Activated CD8-positive, alpha-beta memory T cell treated with anti-CD3 and anti-CD28 coated beads, Interleukin-2, amount 50 U/mL, for 24 hours (primary cell): ENCODE measurements at regions not wholly inside any gene's neighbourhood (a gene's known extent, or its start where the extent isn't known, plus 50 kb on each side); places are given as distances from the start of the nearest gene placed in this dataset.
"Not testable (repeated sequence)": the region's sequence is repeated elsewhere in the genome, so short reads cannot be mapped to it uniquely, and the experiment has no call there.

Experiments used
- DNase-seq: peaks from one replicate; pipeline ENCODE4 v3.0.0-alpha.2; 2020; ENCODE audit errors: extremely low read depth

DNA sequence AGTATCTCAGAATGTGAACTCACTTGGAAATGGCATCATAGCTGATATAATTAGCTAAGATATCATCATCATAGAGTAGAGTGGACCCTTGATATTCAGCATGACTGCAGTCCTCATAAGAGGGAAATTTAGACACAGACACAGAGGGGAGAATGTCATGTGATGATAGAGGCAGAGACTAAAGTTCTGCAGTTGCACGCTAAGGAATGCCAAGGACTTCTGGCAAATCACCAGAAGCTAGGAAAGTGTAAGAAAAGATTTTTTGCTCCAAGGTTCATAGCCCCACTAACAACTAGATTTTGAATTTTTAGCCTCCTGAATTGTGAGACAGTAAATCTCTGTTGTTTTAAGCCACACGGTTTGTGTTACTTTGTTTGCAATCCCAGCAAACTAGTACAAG, 612.6 kb upstream of the ST8SIA4 start:
- no peak for DNase-seq

DNA sequence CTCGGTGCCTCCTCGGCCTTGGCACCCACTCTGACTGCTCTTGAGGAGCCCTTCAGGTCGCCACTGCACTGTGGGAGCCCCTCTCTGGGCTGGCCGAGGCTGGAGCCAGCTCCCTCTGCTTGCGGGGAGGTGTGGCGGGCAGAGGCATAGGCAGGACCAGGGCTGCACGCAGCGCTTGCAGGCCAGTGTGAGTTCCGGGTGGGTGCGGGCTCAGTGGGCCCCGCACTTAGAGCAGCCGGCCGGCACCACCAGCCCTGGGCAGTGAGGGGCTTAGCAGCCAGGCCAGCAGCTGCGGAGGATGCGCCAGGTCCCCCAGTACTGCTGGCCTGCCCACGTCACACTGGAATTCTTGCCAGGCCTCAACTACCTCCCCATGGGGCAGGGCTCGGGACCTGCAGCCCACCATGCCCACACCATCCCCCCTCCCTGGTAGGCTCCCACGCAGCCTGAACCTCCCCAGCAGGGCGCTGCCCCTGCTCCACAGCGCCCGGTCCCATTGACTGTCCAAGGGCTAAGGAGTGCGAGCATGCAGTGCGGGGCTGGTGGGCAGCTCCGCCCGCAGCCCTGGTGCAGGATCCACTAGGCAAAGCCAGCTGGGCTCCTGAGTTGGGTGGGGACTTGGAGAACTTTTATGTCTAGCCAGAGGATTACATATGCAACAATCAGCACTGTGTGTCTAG, 602.9 kb upstream of the ST8SIA4 start:
- DNase-seq: no peak

DNA sequence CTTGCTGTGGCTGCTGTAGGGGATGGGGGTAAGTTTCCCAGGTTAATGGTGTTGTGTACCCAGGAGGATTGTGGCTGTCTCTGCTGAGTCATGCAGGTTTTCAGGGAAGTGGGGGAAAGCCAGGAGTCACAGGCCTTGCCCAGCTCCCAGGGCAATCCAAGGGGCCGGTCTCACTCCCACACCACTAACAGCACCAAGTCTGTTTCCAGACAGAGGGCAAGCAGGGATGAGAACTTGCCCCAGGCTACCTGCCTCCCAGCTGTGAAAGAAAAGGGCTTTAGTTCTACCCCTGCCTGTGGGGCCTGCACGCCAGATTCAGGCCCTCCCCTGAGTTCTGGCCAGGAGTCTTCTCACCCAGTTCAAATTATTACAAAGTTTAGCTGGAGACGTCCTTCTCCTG, 579.8 kb upstream of the ST8SIA4 start:
- no peak for DNase-seq

DNA sequence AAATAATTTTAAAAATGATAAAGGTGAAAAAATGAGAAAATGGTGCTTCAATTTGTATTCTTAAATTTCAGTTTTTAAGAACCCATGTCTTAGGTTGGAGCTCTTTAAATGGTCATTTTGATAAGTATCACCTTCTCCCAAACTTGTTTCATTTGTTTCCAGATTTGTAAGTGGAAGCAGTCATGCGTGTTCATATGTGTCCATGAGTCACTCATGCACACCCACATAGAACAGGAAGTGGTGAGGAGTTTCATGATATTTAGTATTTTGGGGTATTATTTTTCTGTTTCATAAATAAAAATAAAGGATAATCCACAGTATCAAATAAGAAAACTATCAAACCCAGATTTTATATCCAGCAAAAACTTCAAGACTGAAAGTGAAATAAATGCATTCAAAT, 570.4 kb upstream of the ST8SIA4 start:
- DNase-seq: no peak

DNA sequence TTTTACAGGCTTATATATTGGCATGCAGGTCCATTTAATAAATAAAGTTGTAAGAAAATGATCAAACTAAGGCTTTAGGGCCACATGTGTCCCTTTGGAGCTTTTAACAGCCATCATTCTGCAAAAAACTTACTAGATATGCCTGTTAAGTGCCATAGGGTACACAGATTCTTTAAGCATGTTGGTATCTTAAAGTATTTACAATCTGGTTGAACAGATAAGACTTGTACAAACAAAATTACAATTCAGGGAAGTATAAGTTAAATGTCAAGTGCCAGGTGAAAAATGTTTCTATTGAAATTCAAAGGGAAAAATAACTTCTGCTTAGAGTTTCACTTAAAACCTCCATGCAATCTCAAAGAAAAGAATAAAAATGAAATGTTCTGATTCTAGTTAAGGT, 558.4 kb upstream of the ST8SIA4 start:
- no peak for DNase-seq

DNA sequence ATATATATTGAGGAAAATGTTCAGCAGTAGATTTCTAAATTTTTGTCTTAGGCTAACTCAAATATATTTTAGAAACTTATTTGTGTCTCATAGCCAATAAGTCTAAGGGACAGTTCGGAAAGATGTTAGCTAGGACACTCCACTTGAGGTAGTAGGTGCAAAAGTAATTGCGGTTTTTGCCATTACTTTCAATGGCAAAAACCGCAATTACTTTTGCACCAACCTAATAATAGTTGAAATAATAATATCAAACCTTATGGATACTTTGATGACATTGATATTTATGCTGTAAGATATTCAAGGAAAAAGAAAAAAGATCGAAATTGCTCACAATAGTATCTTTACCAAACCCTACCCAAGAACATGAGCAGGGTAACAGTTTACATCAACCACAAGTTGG, 555.5 kb upstream of the ST8SIA4 start:
- DNase-seq: no peak

DNA sequence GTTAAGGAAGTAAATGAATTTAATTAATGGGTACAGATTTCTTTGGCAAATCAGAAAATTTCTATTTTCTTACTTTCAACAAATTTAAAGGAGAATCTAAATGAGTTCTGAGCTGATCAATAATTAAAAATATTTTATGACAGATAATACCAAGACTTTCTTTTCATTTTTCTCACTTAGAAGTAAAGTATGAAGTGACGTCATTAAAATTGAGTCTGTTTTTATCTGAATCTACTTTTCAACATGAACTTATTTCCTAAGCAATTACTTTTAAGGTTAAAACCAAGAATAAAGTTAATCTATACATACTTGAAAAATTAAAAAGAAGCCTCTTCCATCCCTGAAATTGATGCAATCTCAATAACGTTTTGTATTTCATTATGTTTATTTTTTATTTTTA, 552.8 kb upstream of the ST8SIA4 start:
- DNase-seq: no peak

DNA sequence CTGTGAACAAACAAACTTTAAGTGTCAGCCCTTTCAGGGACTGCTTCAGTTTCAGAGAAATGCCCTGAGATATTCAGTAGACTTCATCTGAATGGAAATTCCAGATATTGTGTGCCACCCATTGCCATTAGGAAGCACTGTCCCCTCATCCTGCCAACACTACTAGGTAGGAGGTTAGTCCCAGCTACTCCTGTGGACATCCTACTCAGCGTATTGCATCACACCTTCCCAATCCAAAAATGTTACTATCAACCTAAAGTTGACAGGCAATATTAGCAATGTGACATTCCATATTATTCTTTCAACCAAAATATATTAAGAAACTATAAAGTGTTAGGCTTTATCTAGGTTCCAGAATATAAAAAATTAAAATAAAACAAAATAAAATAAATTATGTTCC, 552.0 kb upstream of the ST8SIA4 start:
- DNase-seq: no peak

DNA sequence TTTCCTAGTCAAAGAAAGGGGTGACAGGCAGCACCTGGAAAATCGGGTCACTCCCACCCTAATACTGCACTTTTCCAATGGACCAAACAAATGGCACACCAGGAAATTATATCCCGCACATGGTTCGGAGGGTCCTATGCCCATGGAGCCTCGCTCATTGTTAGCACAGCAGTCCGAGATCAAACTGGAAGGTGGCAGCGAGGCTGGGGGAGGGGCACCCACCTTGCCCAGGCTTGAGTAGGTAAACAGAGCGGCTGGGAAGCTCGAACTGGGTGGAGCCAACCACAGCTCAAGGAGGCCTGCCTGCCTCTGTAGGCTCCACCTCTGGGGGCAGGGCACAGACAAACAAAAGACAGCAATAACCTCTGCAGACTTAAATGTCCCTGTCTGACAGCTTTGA, 539.2 kb upstream of the ST8SIA4 start:
- DNase-seq: not testable (repeated sequence)

DNA sequence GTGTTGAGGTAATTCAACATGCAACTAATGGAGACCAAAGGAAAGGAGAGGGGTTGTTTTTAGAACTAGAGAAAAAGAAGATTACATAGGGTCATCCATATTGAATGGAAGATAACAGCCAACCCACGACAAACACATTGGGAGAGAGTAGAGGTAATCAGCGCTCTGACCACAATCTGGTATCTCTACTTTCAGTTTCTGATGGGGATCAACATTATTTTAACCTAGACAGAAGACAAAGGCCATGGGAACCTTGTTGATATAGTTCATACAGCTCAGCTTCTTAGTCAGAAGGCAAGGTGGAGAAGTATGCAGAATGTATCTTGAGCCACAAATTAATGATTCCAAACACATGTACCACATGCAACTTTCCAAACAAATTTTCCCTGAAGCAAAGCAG, 537.1 kb upstream of the ST8SIA4 start:
- DNase-seq: no peak

DNA sequence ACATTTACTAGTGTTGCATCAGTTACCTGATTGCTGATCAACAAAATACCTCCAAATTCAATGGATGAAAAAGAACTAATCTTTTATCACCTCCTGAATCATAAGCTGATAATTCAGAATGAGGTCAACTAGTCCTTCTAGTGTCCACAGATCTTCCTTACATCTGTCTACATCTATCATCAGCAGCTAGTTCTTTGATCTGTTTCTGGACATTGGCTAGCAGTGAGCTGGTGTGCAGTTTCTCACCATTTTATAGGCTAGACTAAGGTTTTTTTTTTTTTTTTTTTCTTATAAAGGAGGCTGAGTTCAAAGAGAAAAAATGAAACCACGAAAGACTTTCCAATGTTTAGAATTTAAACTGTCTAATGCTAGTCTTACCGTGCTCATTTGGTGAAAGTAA, 534.3 kb upstream of the ST8SIA4 start:
- no peak for DNase-seq

DNA sequence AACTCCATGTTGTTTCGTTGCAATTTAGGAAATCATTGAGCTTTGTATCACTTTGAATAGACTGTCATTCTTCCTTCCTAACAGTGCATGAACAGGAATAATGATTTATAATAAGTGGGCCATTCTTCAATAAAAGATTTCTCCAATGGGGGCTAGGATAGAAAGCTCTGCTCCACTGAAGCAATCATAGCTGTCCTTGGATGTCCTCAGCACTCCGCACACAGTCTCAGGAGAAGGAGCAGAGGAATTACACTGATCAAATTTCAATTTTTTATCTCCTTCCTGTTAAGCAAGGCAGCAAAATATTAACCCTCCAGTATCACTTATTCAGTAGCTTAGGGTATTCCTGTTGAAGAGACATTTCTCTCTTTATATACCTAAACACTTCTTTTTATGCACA, 532.7 kb upstream of the ST8SIA4 start:
- DNase-seq: no peak

DNA sequence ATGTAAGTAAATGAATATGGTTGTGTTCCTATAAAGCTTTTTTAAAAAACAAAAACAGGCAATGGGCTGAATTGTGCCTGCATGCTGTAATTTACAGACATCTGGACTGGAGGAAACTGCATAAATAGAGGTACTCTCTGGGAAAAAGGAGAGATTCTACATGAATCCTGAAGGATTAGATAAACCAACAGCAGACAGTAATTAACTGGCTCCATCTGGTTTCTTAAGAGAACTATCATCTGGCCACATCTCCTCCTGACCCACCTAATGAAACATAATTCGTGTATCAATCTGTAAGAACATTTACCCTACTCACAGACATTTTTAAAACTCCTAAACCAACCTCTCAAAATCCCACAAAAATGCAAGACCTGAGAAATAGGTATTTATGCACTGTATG, 528.1 kb upstream of the ST8SIA4 start:
- DNase-seq: no peak

DNA sequence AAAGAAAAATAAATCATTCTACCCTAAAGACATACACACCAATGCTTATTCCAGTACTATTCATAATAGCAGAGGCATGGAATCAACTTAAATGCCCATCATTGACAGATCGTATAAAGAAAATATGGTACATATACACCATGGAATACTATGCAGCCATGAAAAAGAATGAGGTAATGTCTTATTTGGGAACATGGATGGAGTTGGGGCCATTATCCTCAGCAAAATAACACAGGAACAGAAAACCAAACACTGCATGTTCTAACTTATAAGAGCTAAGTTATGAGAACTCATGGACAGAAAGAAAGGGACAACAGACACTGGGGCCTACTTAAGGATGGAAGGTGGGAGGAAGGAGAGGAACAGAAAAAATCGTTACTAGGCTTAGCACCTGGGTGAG, 527.5 kb upstream of the ST8SIA4 start:
- no peak for DNase-seq

DNA sequence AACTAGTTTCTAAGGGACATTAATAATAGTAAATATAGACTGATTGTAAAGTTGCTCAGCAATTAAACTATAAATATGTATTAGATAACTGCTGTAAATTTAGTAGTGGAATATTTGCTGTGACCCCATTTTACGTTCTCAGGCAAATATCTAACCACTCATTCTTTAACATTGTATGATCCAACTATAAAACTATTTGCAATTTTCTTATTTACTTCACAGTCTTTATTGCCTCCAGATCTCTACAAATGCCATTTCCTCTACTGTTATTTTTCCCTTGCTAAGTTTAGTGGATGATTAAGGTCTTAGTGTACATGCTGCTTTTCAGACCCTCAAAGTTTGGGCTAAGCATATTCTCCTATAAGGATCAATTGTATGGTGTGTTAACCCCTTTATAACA, 526.2 kb upstream of the ST8SIA4 start:
- no peak for DNase-seq

DNA sequence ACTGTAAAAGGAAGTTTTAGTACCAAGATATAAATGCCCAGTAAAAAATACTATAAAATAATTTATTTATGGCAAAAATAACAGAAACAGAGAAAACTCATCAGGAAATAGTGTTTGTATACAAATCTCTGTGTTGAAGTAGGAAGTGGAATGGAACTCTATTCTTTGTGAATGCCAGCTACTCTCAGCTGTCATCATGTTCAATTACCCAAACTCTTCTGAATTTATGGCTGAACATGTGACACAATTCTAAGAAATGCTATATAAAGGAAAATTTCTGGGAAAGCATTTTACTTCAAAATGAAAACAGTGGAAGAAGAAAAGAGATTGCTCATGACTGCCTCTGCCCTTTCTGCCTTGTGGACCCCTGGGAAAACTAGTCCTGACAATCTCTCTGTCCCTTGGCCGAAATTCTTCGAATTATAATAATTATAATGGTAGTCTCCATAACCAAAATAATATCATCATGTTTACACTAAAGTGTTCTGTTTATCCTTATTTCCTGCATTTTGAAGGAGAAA, 522.3 kb upstream of the ST8SIA4 start:
- DNase-seq: no peak

DNA sequence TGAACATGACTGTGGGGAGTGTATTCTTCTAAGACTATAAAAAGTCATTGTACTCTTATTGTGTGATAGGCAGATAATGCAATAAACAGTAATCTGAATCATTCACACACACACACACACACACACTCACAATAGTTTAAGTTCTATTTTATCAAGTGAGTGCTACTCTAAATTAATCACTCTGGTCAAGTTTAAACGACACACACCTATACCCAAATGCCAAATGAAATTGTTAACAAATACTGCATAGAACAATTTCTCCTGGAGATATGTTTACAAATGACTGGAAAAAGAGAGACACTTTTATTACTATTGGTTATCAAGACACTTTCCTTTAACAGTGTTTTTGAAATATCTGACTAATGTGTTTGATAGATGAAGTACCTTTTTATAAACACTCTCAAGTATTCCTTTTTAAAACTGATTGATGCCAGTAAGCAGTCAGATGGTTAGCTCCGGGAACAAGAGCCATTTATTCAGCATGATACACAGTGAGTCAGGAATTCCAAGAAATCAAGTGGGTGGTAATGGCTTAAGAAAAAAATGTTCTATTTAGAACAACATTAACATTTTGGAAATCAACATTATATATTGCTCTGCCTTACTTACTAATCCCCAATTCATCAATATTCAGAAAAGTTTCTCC, 521.6 kb upstream of the ST8SIA4 start:
- no peak for DNase-seq

DNA sequence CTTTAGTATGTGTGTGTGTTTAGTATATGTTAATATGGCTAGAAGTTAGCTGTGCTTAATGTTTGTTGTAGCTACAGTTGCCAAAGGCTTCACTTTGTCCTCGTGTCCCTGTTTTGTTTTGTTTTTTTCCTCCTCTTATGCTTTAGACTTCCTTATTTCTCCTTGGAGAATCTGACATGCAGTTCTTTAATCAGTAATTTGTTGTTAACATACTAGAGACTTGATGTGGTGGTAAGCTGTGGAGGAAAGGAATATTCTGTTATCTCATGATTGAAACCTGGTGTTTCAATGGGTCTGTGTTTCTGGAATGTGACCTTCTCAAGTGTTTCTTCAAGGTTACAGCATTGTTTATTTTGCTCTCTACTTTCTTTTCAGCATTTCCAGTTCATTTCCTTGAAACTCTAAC, 515.6 kb upstream of the ST8SIA4 start:
- DNase-seq: no peak

DNA sequence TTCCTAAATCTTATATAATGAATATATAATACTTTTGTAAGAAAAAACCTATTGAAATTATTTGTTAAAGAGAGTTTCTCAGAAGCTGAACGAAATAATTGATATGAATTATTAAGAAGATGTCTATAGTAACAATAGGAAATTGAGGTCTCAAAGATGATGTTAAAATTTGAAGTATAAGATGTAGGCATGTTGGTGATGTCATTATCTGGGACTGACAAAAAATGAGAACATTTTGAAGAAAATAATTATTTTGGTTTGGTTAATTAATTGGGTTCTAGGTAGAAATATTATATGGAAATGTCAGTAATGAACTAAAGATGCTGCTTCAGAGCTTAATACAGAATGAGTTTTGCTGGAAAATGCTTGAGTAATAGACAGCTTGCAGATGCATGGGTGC, 501.4 kb upstream of the ST8SIA4 start:
- DNase-seq: no peak

DNA sequence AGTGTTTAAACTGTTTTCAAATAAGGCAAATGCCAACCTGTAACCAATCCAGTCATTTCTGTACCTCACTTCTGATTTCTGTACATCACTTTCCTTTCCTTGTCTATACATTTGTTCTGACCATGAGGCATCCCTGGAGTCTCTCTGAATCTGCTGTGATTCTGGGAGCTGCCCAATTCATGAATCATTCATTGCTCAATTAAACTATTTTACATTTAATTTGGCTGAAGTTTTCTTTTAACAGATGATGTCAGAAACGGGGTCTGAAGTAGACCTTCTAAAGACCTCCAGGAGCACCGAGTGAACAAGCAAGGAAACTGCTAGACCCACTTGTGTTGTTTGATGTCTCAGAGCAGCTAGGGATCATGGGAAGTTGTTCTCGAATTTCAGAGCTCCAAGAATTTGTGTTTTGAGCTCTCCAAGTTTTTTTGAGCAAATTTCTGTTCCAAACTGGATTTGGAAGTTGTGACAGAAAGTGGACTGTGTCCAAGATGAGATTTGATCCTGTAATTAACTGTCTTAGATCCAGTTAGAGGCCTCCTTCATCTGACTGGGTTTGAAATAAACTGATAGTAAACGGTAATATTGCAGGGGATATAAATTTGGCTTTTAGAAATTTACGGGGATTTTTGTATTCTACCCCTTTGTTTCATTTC, 490.8 kb upstream of the ST8SIA4 start:
- DNase-seq: no peak

DNA sequence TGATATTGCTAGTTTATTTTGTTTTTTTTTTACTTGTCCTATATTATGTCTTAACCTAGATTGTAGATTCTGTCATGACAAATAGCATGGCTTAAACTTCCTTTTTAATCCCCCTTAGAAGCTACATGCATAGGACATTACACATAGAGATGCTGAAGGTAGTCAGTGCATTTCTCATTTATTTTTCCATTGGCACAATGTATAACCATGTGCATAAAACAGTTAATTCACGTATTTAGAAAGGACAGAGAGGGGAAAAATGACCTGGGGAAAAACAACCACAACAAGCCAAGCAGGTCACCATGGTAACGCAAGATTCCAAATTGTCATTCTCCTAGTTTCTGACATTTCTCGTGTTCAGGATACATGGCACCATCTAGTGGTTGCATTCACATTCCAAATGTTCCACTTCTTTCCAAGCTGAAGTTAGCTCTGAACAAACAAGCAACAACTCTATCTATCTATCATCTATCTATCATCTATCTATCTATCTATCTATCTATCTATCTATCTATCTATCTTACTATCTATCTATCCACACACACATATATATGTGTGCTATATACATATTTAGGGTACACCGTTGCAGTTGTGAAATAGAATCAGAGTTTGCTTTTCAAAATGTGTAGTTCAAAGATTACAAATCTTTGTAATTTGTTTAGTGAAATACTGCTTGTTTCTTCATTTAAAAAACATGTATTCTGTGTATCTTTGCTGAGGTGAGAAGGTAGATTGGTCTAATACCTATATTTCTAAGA, 487.2 kb upstream of the ST8SIA4 start:
- no peak for DNase-seq

DNA sequence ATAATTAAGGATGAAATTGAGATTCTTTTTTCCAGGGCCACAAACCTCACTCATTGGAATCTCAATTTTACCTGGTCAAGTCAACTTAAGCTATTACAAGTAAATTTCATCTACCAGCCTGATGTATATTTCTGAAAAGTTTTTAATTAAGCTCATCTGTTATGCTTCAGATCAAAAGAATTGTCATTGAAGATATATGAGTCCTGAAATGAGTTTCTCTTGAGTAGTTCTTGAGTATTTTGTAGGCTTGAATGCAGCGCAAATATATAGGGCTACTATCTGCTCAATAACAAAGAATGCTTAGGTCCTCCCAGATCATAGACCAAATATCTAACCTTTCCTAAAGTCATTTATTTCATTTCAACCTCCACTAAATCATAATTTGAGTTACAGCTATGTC, 482.2 kb upstream of the ST8SIA4 start:
- DNase-seq: no peak

DNA sequence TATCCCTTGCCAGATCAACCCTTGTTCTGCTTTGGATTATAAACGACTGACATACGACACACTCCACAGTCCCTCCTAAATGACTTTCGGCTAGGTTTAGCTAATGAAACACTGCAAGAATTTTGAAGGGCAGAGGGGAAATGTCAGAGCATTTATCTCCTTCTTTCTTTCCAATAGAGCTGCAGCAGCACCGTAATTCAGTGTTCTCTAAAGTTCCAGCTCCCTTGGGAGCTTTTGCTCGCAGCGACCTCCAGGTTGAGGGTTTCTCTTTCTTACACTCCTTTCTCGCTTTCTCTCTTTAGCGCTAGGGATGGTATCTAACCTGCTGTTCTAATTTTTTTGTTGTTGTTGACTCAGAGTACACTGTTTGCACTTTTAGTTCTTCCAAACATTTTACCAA, 467.1 kb upstream of the ST8SIA4 start:
- DNase-seq: no peak
